HCT116 (cell line): ENCODE measurements at regions not wholly inside any gene's neighbourhood (a gene's known extent, or its start where the extent isn't known, plus 50 kb on each side); places are given as distances from the start of the nearest gene placed in this dataset.

ENCODE experiments used
- ATF3 ChIP-seq: IDR thresholded peaks from 2 replicates; pipeline ENCODE4 v1.6.1; 2012
- CTCF ChIP-seq, 3 experiments: fragments of 200-600 bp in 1 of 3; sonication (generic) in 1 of 3; IDR thresholded peaks in 2 of 3; conservative IDR thresholded peaks in 1 of 3; 2 replicates each; pipeline ENCODE4 v1.5.1; 2012 to 2017; ENCODE audit warnings: low read depth in 2 of 3, low read length in 2 of 3, antibody characterized with exemption in 1 of 3, borderline replicate concordance in 1 of 3, control low read depth in 1 of 3, mild to moderate bottlenecking in 1 of 3, mixed read lengths in 1 of 3, mixed run types in 1 of 3, moderate library complexity in 1 of 3; ENCODE audit not compliant: insufficient read depth in 1 of 3
- EZH2 ChIP-seq: fragments of 200-600 bp; sonication (generic); IDR thresholded peaks from 2 replicates; pipeline ENCODE4 v1.6.1; 2017; ENCODE audit warnings: antibody characterized with exemption, mixed run types
- EZH2phosphoT487 ChIP-seq: fragments of 200-600 bp; IDR thresholded peaks from 2 replicates; pipeline ENCODE4 v1.6.1; 2018; ENCODE audit warnings: antibody characterized with exemption, borderline replicate concordance
- JUND ChIP-seq: IDR thresholded peaks from 2 replicates; pipeline ENCODE4 v1.6.1; 2012
- POLR2A ChIP-seq: IDR thresholded peaks from 2 replicates; pipeline ENCODE4 v1.7.0; 2011; ENCODE audit warnings: borderline replicate concordance; ENCODE audit not compliant: insufficient read depth, insufficient read length; ENCODE audit errors: extremely low read depth
- POLR2AphosphoS5 ChIP-seq: IDR thresholded peaks from 2 replicates; pipeline ENCODE4 v1.6.1; 2011; ENCODE audit warnings: mild to moderate bottlenecking, low read depth, low read length, moderate library complexity
- RAD21 ChIP-seq: IDR thresholded peaks from 2 replicates; pipeline ENCODE4 v1.6.1; 2012; ENCODE audit warnings: low read depth, mild to moderate bottlenecking
- REST ChIP-seq: IDR thresholded peaks from 2 replicates; pipeline ENCODE4 v1.6.1; 2012; ENCODE audit warnings: low read depth
- SP1 ChIP-seq: IDR thresholded peaks from 2 replicates; pipeline ENCODE4 v1.6.1; 2012; ENCODE audit warnings: low read depth
- SRF ChIP-seq: IDR thresholded peaks from 2 replicates; pipeline ENCODE4 v1.6.1; 2012; ENCODE audit warnings: low read depth
- TCF7L2 ChIP-seq: IDR thresholded peaks from 2 replicates; pipeline ENCODE4 v1.7.0; 2011; ENCODE audit warnings: borderline replicate concordance, inconsistent platforms; ENCODE audit not compliant: insufficient read depth, insufficient read length; ENCODE audit errors: extremely low read depth
- YY1 ChIP-seq: IDR thresholded peaks from 2 replicates; pipeline ENCODE4 v1.6.1; 2011; ENCODE audit warnings: low read length, low read depth, moderate library complexity, mild to moderate bottlenecking; ENCODE audit not compliant: insufficient replicate concordance; ENCODE audit errors: extremely low read depth
- ZBTB33 ChIP-seq: IDR thresholded peaks from 2 replicates; pipeline ENCODE4 v1.6.1; 2011; ENCODE audit warnings: mild to moderate bottlenecking, low read length, moderate library complexity; ENCODE audit not compliant: insufficient replicate concordance; ENCODE audit errors: extremely low read depth

- TF ChIP-seq CTCF (IDR thresholded peaks at IDR 0.05 in 2 of 3, conservative IDR thresholded peaks at IDR 0.05 in 1 of 3; ENCODE audit: borderline replicate concordance in 1 of 3, insufficient read depth in 1 of 3, low read depth in 2 of 3, low read length in 2 of 3) (no peak), EZH2phosphoT487 (no peak), POLR2AphosphoS5 (no peak), REST (no peak), YY1 (no peak), EZH2 (no peak), TCF7L2 (no peak), RAD21 (no peak), ZBTB33 (no peak), POLR2A (no peak), SP1 (no peak), ATF3 (no peak), JUND (no peak), SRF (no peak)
Observed at GRCh38 chr2:125554956-125555355, 1101.0 kb upstream of the GYPC start.
